ENCODE measurements at regions not wholly inside any gene's neighbourhood (a gene's known extent, or its start where the extent isn't known, plus 50 kb on each side); places are given as distances from the start of the nearest gene placed in this dataset.

DNA sequence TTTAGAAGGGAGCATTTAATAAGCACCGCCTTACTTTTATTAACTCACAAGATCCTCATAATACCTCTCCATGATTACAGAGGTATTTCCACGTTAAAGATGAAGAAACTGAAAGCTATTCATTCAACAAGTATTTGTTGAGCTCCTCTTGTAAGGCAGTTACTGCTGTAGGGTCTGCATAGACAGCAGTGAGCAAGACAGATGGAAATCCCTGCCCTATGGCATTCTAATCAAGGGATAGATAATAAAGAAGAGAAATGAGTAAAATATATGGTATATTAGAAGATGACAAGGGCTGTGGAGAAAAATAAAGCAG lies 77.8 kb upstream of the CTNNBL1 start:
- peaks cover 11% of the 10 kb centered on the region for H3K27me3 Mint-ChIP-seq (ENCODE audit: insufficient read depth)
- H3K36me3 Mint-ChIP-seq (ENCODE audit: low read depth): no peaks in the 10 kb centered on the region
- no peaks in the 10 kb centered on the region for H3K4me1 Mint-ChIP-seq (ENCODE audit: low read depth)
- DNase-seq (ENCODE audit: low spot score): no peak
- H3K27ac Mint-ChIP-seq: no peak overlapping the region
- no peaks in the 10 kb centered on the region for H3K9me3 Mint-ChIP-seq
- no peak overlapping the region for H3K4me3 Mint-ChIP-seq
- intact Hi-C loops (cut with micrococcal nuclease): loop anchor here (5.0 kb wide), 1 partner anchor 376 kb away; no protein-coding TSS in a partner anchor

DNA sequence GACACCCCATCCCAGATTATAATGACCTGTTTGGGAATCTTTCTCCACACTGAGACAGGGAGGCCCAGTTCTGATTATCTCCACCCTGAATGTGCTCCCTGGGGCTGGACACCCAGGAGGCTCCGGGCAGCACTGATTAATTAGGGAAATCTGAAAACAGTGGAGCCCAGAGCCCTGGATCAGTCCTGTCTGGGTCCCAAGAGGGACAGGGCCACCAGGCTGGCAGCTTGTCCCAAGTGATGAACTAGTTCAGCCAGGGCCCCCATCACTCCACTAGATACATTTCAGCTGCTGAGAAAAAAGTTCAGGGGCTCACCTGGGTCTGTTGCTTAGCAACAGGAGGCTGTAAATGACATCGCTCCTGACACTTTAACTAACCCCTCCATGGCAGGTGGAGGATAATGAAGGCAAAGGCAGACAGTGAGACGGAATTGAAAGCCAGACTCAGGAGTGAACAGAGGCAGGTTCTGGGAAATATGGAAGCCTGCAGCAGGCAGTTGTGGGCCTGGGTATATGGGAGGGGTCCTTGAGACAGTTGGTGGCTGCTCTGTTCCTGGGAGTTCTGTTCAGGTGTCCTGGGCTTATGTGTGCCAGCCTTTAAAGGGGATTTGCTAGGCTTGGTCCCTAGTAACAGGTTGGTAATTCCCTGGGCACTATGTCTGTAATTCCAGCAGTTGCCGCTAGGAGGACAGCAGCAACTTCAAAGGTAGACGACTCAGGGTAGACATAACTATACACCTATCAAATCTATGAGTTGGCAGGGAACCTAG lies 78.3 kb upstream of the CTNNBL1 start:
- intact Hi-C loops (cut with micrococcal nuclease): loop anchor here (5.0 kb wide), 1 partner anchor 377 kb away; no protein-coding TSS in a partner anchor
- Mint-ChIP-seq H3K9me3 (no peaks in the 10 kb centered on the region), H3K36me3 (ENCODE audit: low read depth) (no peaks in the 10 kb centered on the region), H3K4me3 (no peak overlapping the region), H3K27ac (no peak overlapping the region), H3K27me3 (ENCODE audit: insufficient read depth) (peaks cover 6% of the 10 kb centered on the region), H3K4me1 (ENCODE audit: low read depth) (no peaks in the 10 kb centered on the region)
- peak; percentile 31 for DNase-seq (ENCODE audit: low spot score)

- no peak overlapping the region for H3K27ac Mint-ChIP-seq
- H3K36me3 Mint-ChIP-seq (ENCODE audit: low read depth): no peaks in the 10 kb centered on the region
- intact Hi-C loops (cut with micrococcal nuclease): no loop called here
- H3K9me3 Mint-ChIP-seq: no peaks in the 10 kb centered on the region
- H3K4me1 Mint-ChIP-seq (ENCODE audit: low read depth): no peaks in the 10 kb centered on the region
- H3K4me3 Mint-ChIP-seq: no peak overlapping the region
- peaks cover 4% of the 10 kb centered on the region for H3K27me3 Mint-ChIP-seq (ENCODE audit: insufficient read depth)
- DNase-seq (ENCODE audit: low spot score): no peak
Measured at GRCh38 chr20:37611852-37612251, 82.0 kb upstream of the CTNNBL1 start.

- Mint-ChIP-seq H3K9me3 (no peaks in the 10 kb centered on the region), H3K27me3 (ENCODE audit: insufficient read depth) (peaks cover 3% of the 10 kb centered on the region), H3K4me1 (ENCODE audit: low read depth) (no peaks in the 10 kb centered on the region), H3K4me3 (no peak overlapping the region), H3K36me3 (ENCODE audit: low read depth) (no peaks in the 10 kb centered on the region), H3K27ac (no peak overlapping the region)
- intact Hi-C loops (cut with micrococcal nuclease): no loop called here
- DNase-seq (ENCODE audit: low spot score): no peak
Measured at GRCh38 chr20:37611346-37611745, 82.5 kb upstream of the CTNNBL1 start.

DNA sequence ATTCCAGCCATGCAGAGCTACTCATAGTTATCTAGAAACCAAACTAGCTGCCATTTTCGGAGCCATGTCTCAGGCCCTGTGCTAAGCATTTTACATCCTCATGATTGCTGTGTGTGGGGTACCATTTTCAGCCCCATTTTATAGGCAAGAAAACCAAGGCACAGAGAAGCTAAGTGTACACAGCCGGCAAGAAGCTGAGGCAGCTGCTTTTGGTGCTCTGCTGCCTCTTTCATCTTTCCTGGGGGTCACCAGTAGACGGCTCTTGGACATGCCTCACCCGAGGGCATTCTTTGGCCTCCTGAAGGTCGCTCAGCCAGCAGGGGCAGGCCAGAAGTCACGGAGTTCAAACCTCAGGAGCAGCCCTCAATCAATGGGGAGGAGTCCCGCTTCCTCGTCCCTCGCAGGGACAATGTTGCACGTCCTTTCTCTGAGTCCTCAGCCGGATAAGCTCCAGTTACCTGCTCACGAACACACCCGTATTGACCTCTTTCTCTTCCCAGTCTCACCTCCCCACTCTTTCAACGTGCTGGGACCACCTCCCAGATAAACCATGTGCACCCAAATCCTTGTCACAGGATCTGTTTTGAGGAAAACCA lies 82.6 kb upstream of the BLCAP start:
- peaks cover 1% of the 10 kb centered on the region for H3K27me3 Mint-ChIP-seq (ENCODE audit: insufficient read depth)
- H3K4me3 Mint-ChIP-seq: no peak overlapping the region
- intact Hi-C loops (cut with micrococcal nuclease): no loop called here
- H3K9me3 Mint-ChIP-seq: no peaks in the 10 kb centered on the region
- H3K36me3 Mint-ChIP-seq (ENCODE audit: low read depth): no peaks in the 10 kb centered on the region
- no peaks in the 10 kb centered on the region for H3K4me1 Mint-ChIP-seq (ENCODE audit: low read depth)
- H3K27ac Mint-ChIP-seq: no peak overlapping the region
- no peak for DNase-seq (ENCODE audit: low spot score)

DNA sequence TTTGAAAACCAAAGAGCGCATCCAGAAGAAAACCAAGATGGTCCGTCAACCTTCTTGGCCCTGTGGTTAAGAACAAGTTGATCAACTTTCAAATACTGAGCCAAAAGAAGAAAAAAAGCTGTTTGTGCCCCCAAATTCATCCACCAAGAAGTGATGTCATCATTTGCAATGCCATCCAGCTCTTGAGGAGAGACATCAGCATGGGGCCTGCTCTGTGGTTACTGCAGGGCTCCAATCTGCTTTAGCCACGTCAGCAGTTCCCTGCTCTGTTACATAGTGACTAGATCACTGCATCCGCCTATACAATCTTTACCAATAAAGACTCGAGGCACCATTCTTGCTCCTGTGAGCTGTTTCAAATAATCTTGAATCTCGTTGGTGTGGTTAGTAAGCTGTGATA lies 75.0 kb upstream of the BLCAP start:
- H3K4me1 Mint-ChIP-seq (ENCODE audit: low read depth): no peaks in the 10 kb centered on the region
- intact Hi-C loops (cut with micrococcal nuclease): no loop called here
- H3K27me3 Mint-ChIP-seq (ENCODE audit: insufficient read depth): peaks cover 7% of the 10 kb centered on the region
- H3K9me3 Mint-ChIP-seq: no peaks in the 10 kb centered on the region
- no peak overlapping the region for H3K27ac Mint-ChIP-seq
- H3K4me3 Mint-ChIP-seq: no peak overlapping the region
- DNase-seq (ENCODE audit: low spot score): no peak
- no peaks in the 10 kb centered on the region for H3K36me3 Mint-ChIP-seq (ENCODE audit: low read depth)

DNA sequence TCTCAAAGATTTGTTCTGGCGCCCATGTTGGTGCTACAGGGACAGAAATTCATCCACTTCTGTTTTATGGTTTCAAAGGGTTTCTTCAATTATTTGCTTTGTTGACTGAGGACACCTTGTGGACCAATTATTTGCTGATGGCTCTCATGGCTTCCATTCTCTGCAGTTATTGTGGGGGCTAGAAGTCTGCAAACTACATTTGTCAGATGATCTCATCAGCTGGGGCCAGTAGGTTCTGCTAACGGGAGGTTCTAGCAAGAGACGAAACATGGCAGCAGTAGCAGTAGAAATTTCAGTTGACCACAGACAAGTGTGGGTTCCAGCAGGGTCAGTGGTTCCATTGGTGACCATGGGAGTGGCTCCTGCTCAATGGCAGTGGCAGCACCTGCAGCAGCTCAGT lies 72.8 kb upstream of the BLCAP start:
- Mint-ChIP-seq H3K27me3 (ENCODE audit: insufficient read depth) (peaks cover 7% of the 10 kb centered on the region), H3K27ac (no peak overlapping the region), H3K4me3 (no peak overlapping the region), H3K4me1 (ENCODE audit: low read depth) (no peaks in the 10 kb centered on the region), H3K36me3 (ENCODE audit: low read depth) (no peaks in the 10 kb centered on the region), H3K9me3 (no peaks in the 10 kb centered on the region)
- intact Hi-C loops (cut with micrococcal nuclease): no loop called here
- no peak for DNase-seq (ENCODE audit: low spot score)

DNA sequence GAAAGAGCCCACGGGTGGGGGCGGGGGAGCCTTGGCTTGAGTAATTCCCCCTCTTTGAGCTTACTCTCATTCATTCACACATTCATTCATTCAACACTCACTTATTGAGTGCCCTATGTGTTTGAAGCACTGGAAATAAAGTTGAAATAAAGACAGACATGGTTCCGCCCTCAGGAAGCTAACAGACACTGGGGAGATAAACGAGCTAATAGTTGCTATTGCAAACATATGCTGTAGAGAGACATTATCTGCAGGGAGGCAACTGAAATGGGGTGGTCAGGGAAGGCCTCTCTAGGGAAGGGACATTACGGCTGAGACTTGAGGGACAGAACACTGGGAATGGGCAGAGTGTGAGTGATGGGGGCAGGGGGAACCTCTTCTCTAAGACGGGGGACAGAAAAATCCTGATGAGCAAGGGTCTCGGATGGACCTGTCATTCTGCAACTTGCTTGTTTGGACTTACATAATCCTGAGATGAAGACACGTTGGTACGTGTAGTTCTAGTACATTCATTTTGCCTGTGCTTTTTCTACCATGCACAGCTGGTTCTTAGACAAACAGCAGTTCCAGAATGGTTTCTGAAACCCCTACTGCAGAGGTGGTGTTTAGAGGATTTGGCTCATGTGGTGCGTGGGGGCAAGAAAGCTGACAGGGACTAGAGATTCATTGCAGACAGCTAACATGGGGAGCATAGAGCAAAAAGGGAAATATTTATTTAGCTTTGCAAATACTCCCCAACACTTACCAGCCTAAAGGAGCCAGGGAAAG lies 71.1 kb upstream of the BLCAP start:
- Mint-ChIP-seq H3K4me1 (ENCODE audit: low read depth) (no peaks in the 10 kb centered on the region), H3K4me3 (no peak overlapping the region)
- intact Hi-C loops (cut with micrococcal nuclease): no loop called here

GRCh38 chr20:37598100-37598543 lies 70.4 kb upstream of the BLCAP start:
- Mint-ChIP-seq H3K4me3 (no peak overlapping the region), H3K4me1 (ENCODE audit: low read depth) (no peaks in the 10 kb centered on the region), H3K36me3 (ENCODE audit: low read depth) (no peaks in the 10 kb centered on the region), H3K27ac (no peak overlapping the region), H3K9me3 (no peaks in the 10 kb centered on the region), H3K27me3 (ENCODE audit: insufficient read depth) (peaks cover 7% of the 10 kb centered on the region)
- intact Hi-C loops (cut with micrococcal nuclease): no loop called here
- DNase-seq (ENCODE audit: low spot score): no peak

More for the DNA sequence above, 71.1 kb upstream of the BLCAP start:
- DNase-seq (ENCODE audit: low spot score): no peak
- Mint-ChIP-seq H3K27ac (no peak overlapping the region), H3K27me3 (ENCODE audit: insufficient read depth) (peaks cover 7% of the 10 kb centered on the region), H3K36me3 (ENCODE audit: low read depth) (no peaks in the 10 kb centered on the region), H3K9me3 (no peaks in the 10 kb centered on the region)

GRCh38 chr20:37596890-37597536 lies 69.3 kb upstream of the BLCAP start:
- H3K4me1 Mint-ChIP-seq (ENCODE audit: low read depth): no peaks in the 10 kb centered on the region
- H3K36me3 Mint-ChIP-seq (ENCODE audit: low read depth): no peaks in the 10 kb centered on the region
- H3K4me3 Mint-ChIP-seq: no peak overlapping the region
- no peak overlapping the region for H3K27ac Mint-ChIP-seq
- no peak for DNase-seq (ENCODE audit: low spot score)
- H3K27me3 Mint-ChIP-seq (ENCODE audit: insufficient read depth): peaks cover 7% of the 10 kb centered on the region
- H3K9me3 Mint-ChIP-seq: no peaks in the 10 kb centered on the region
- intact Hi-C loops (cut with micrococcal nuclease): no loop called here

DNA sequence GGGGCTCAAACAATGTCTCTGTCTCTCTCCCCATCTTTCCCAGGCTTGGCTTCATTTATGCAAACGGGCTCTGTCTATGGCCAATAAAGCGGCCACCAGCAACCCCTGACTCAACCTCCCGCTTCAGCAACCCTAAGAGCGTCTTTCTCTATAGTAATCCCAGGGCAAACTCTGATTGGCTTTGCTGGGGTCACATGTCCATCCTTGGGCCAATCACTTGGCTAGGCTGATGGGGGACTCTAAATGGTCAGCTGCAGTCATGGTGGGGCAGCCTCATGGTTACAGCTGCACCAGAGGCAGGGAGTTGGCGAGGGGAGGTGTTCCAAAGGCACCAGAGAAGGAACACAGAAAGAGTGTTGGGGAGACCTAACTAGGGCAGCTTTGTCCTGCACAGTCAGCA lies 68.5 kb upstream of the BLCAP start:
- H3K4me3 Mint-ChIP-seq: no peak overlapping the region
- H3K27ac Mint-ChIP-seq: no peak overlapping the region
- H3K9me3 Mint-ChIP-seq: no peaks in the 10 kb centered on the region
- DNase-seq (ENCODE audit: low spot score): no peak
- H3K4me1 Mint-ChIP-seq (ENCODE audit: low read depth): no peaks in the 10 kb centered on the region
- intact Hi-C loops (cut with micrococcal nuclease): no loop called here
- no peaks in the 10 kb centered on the region for H3K36me3 Mint-ChIP-seq (ENCODE audit: low read depth)
- peaks cover 10% of the 10 kb centered on the region for H3K27me3 Mint-ChIP-seq (ENCODE audit: insufficient read depth)

- Mint-ChIP-seq H3K9me3 (no peaks in the 10 kb centered on the region), H3K36me3 (ENCODE audit: low read depth) (no peaks in the 10 kb centered on the region), H3K27ac (no peak overlapping the region), H3K27me3 (ENCODE audit: insufficient read depth) (peaks cover 5% of the 10 kb centered on the region), H3K4me1 (ENCODE audit: low read depth) (no peaks in the 10 kb centered on the region), H3K4me3 (no peak overlapping the region)
- intact Hi-C loops (cut with micrococcal nuclease): no loop called here
- no peak for DNase-seq (ENCODE audit: low spot score)
Measured at GRCh38 chr20:37593710-37594109, 66.0 kb upstream of the BLCAP start.
